PC-3 (cell line): ENCODE measurements at regions not wholly inside any gene's neighbourhood (a gene's known extent, or its start where the extent isn't known, plus 50 kb on each side); places are given as distances from the start of the nearest gene placed in this dataset.

Experiments used
- CTCF ChIP-seq: fragments of 300-600 bp; sonication (generic); conservative IDR thresholded peaks from 2 replicates; pipeline ENCODE4 v1.5.1; 2017; ENCODE audit warnings: antibody characterized with exemption, low read depth, mild to moderate bottlenecking, low read length
- EZH2 ChIP-seq: fragments of 300-600 bp; sonication (generic); IDR thresholded peaks from one replicate; pipeline ENCODE4 v1.6.1; 2017; ENCODE audit warnings: antibody characterized with exemption, mild to moderate bottlenecking, low read length; ENCODE audit not compliant: unreplicated experiment
- EZH2phosphoT487 ChIP-seq: fragments of 300-600 bp; sonication (generic); IDR thresholded peaks from 2 replicates; pipeline ENCODE4 v1.6.1; 2018; ENCODE audit warnings: mild to moderate bottlenecking, antibody characterized with exemption, low read length, borderline replicate concordance

GRCh38 chr5:63022403-63022802 is 443.8 kb downstream of the LRRC70 start:
- TF ChIP-seq CTCF: no peak
- no peak for TF ChIP-seq EZH2
- no peak for TF ChIP-seq EZH2phosphoT487
